Uterus (tissue), 2 donors: ENCODE measurements at regions not wholly inside any gene's neighbourhood (a gene's known extent, or its start where the extent isn't known, plus 50 kb on each side); places are given as distances from the start of the nearest gene placed in this dataset.

Experiments
- CTCF ChIP-seq, 4 experiments: fragments of 200-600 bp in 2 of 4; fragments of 450-650 bp in 2 of 4; sonication (generic) in 2 of 4; IDR thresholded peaks; one replicate each; pipeline ENCODE4 v1.5.1; 2016 to 2019; ENCODE audit warnings: antibody characterized with exemption in 4 of 4, mild to moderate bottlenecking in 2 of 4, moderate library complexity in 1 of 4
- POLR2A ChIP-seq, 2 donors: fragments of 450-650 bp; IDR thresholded peaks; one replicate each; pipeline ENCODE4 v1.6.1; 2016; ENCODE audit warnings: antibody characterized with exemption in 2 of 2, mild to moderate bottlenecking in 1 of 2, moderate library complexity in 1 of 2

GRCh38 chr18:40925071-40925541, 1029.9 kb upstream of the PIK3C3 start:
- TF ChIP-seq CTCF (IDR thresholded peaks at IDR 0.05) (no peak), POLR2A (IDR thresholded peaks at IDR 0.05) (no peak)
